NCI-H524 treated with DMSO at 0.1 percent for 48 hours (cell line): ENCODE measurements at regions not wholly inside any gene's neighbourhood (a gene's known extent, or its start where the extent isn't known, plus 50 kb on each side); places are given as distances from the start of the nearest gene placed in this dataset.

Experiments
- DNase-seq: peaks from one replicate; lab custom pipeline; 2025; lab: John Stamatoyannopoulos, UW

- no peak for DNase-seq
Measured at GRCh38 chr2:59920961-59921360, 632.5 kb downstream of the BCL11A start.

GRCh38 chr2:59920307-59920706, 633.1 kb downstream of the BCL11A start:
- no peak for DNase-seq

- DNase-seq = no peak
Measured at GRCh38 chr2:59919579-59919978, 633.9 kb downstream of the BCL11A start.

- DNase-seq = no peak
Measured at GRCh38 chr2:59912042-59912441, 641.4 kb downstream of the BCL11A start.

- DNase-seq = no peak
Measured at GRCh38 chr2:59910166-59910565, 643.3 kb downstream of the BCL11A start.

- no peak for DNase-seq
Measured at GRCh38 chr2:59909147-59909546, 644.3 kb downstream of the BCL11A start.

GRCh38 chr2:59905731-59906130, 647.7 kb downstream of the BCL11A start:
- no peak for DNase-seq

GRCh38 chr2:59903994-59904544, 649.4 kb downstream of the BCL11A start:
- DNase-seq = no peak

GRCh38 chr2:59900728-59901452, 652.6 kb downstream of the BCL11A start:
- peak; percentile 46 for DNase-seq

GRCh38 chr2:59899692-59900091, 653.8 kb downstream of the BCL11A start:
- DNase-seq = no peak

GRCh38 chr2:59896499-59897245, 656.8 kb downstream of the BCL11A start:
- no peak for DNase-seq

GRCh38 chr2:59893612-59894011, 659.8 kb downstream of the BCL11A start:
- no peak for DNase-seq

- DNase-seq = no peak
Measured at GRCh38 chr2:59892398-59892797, 661.1 kb downstream of the BCL11A start.

GRCh38 chr2:59889305-59889704, 664.1 kb downstream of the BCL11A start:
- DNase-seq = no peak

- no peak for DNase-seq
Measured at GRCh38 chr2:59888706-59889105, 664.7 kb downstream of the BCL11A start.

GRCh38 chr2:59888015-59888414, 665.4 kb downstream of the BCL11A start:
- no peak for DNase-seq

- DNase-seq = no peak
Measured at GRCh38 chr2:59887366-59887765, 666.1 kb downstream of the BCL11A start.

GRCh38 chr2:59886759-59887158, 666.7 kb downstream of the BCL11A start:
- no peak for DNase-seq

- no peak for DNase-seq
Measured at GRCh38 chr2:59885541-59885940, 667.9 kb downstream of the BCL11A start.

GRCh38 chr2:59884166-59884565, 669.3 kb downstream of the BCL11A start:
- peak; percentile 45 for DNase-seq

GRCh38 chr2:59882822-59883221, 670.6 kb downstream of the BCL11A start:
- DNase-seq = no peak

GRCh38 chr2:59882279-59882678, 671.2 kb downstream of the BCL11A start:
- no peak for DNase-seq

GRCh38 chr2:59881218-59881617, 672.2 kb downstream of the BCL11A start:
- no peak for DNase-seq
